HG03196 (cell line): ENCODE measurements at regions not wholly inside any gene's neighbourhood (a gene's known extent, or its start where the extent isn't known, plus 50 kb on each side); places are given as distances from the start of the nearest gene placed in this dataset.
"Not testable (repeated sequence)": the region's sequence is repeated elsewhere in the genome, so short reads cannot be mapped to it uniquely, and the experiment has no call there.

Experiments used
- ATAC-seq: cut with Tn5 transposase; IDR thresholded peaks from one replicate; pipeline ENCODE4 v1.9.1; 2021; ENCODE audit not compliant: unreplicated experiment

DNA sequence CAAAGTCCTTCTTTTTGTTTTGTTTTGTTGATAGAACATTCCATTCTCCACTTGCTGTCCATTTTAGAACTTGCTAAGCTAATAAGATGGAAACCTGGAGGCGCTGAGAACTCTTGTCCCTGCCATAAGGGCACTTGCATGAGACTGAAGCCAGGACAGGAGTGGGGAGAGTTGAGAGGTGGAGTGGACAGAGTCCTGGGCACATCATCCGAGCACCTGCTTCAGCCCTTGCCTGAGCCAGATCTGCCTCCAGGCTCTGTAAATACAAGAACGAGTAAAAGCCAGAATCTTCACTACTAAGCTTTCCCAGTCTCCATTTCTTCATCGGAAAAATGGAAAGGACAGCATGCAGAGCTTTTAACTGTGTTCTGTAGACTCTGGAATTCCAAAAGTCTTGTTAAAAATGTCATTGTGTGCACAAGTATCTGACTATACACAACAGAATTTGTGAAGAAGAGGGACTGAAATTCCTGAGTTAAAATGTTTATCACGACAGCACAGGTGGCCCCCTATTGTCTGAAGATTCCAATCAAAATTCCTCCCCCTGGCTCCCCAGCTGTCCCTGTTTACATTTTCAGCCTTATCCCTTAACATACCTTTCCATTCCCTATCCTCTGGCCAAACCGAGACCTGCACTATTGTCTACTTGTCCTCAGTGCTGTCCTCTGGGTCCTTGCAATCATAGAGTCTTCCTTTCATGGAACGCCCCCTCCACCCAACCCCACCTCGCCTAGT lies 498.2 kb upstream of the TNP1 start:
- ATAC-seq: no peak

DNA sequence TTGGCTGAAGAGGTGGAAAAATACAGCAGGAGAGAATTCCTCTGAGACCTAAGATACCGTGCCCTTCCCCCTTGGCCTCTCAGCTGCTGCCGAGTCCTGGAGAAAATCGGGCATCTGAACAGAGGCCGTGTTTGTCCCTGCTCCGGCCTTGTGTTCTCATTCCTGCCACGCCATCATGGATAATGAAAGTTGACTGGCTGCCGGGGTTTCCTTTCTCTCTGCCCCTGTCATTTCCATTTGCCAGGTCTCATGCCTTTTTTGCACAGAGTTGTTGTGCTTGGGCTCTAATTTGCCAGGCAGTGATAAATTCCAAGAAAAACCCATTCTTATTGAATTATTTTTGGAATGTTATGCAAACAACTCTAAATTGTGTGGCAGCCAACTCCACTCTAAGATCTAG lies 496.9 kb upstream of the TNP1 start:
- ATAC-seq: no peak

DNA sequence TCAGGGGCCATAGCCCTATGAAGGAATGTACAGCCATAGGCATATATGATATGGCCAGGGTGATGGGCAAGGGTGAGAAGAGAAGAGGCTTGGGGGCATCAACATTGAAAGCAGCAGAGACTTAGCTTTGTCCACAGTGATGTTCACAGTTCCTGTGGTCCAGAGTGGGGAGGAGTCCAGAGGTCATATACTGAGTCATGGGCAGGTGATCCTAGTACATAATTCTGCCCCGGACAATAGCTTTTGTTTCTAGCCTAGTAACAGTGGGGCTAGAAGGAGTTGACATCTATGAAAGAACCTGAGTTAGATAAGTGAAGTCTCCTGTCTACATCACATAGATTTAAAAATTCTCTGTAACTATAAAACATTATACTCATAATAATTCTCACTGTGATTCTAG lies 496.3 kb upstream of the TNP1 start:
- ATAC-seq: no peak

DNA sequence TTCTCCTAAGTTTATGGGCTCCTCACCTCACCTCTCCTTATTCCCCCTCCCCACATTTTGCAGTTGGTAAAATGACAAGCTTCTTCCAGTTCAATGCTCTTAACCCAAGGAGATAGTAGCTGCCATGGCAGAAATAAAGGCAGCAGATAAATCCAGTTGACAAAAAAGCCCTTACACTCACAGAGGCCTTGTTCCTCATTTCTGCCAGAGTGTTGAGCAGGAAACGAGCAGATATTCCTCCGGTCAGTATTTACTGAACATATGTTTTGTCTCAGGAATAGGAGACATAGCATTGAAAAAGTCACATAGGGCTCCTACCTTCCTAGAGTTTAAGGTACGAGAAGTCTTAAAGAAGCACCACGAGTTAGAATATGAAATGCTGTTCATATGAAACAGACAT lies 493.7 kb upstream of the TNP1 start:
- no peak for ATAC-seq

DNA sequence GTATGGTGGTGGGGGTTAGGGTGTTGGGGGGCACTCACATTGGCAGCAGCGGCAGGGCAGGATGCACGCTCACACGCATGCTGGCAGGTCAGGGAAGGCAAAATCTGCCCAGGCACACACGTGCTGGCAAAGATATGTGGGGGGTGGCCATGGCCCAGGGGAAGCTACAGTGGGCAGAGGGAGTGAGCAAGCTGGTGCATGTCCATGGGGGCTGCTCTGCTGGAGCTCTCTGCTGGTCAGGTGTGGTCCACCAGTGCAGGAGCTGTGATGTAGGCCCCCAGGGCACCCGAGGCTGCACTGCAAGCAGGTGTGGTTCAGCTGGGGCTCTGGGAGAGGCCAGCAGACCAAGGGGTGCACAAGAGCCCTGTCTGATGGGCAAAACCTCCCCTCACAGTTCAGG lies 491.5 kb upstream of the TNP1 start:
- ATAC-seq: no peak

DNA sequence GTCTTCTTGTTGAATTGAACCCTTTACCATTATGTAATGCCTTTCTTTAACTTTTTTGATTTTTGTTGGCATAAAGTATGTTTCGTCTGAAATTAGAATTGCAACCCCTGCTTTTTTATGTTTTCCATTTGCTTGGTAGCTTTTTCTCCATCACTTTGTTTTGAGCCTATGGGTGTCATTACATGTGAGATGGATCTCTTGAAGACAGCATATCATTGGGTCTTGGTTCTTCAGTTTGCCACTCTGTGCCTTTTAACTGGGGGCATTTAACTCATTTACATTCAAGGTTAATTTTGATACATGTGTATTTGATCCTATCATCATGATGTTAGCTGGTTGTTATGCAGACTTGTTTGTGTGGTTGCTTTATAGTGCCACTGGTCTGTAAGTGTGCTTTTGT lies 489.4 kb upstream of the TNP1 start:
- ATAC-seq: no peak

DNA sequence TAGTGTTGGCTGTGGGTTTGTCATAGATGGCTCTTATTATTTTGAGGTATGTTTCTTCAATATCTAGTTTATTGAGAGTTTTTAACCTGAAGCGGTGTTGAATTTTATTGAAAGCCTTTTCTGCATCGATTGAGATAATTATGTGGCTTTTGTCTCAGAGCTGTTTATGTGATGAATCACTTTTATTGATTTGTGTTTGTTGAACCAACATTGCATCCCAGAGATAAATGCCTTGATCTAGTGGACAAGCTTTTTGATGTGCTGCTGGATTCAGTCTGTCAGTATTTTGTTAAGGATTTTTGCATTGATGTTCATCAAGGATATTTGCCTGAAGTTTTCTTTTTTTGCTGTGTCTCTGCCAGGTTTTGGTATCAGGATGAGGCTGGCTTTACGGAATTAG lies 487.8 kb upstream of the TNP1 start:
- ATAC-seq: not testable (repeated sequence)

DNA sequence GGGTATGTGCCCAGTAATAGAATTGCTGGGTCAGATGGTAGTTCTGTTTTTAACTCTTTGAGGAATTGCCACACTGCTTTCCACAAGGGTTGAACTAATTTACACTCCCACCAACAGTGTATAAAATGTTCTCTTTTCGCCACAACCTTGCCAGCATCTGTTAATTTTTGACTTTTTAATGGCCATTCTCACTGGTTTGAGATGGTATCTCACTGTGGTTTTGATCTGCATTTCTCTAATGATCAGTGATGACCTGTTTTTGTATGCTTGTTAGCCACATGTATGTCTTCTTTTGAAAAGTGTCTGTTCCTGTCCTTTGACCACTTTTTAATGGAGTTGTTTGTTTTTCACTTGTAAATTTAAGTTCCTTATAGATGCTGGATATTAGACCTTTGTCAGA lies 486.2 kb upstream of the TNP1 start:
- ATAC-seq: not testable (repeated sequence)

DNA sequence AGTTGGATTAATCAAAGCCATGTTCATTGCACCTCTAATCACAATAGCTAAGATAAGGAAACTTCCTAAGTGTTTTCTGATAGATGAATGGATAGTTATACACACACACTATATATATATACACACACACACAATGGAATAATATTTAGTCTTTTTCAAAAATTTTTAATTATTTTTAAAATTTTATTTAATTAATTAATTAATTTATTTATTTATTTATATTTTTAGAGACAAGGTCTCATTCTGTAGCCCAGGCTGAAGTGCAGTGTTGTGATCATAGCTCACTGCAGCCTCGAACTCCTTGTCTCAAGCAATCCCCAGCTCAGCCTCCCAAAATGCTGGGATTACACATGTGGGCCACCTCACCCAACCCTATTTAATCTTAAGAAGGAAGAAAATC lies 481.0 kb upstream of the TNP1 start:
- no peak for ATAC-seq

DNA sequence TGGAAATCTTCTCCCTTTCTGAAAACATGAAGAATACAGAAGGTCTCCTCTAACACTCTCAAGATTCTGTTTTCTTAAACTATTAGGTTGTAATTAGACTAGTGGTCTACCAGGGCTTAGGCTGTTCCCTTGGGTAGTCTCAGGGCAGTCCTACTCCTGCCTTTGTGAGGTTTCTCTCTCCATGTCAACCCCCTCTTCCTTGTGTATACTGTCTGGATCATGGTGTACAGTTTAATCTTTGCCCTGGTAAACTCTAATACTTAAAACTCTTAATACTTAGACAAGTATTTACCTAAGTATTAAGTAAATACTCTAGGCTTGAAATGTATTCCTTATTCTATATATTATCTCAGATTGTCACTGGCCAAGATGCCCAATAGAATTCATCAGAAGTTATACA lies 480.3 kb upstream of the TNP1 start:
- no peak for ATAC-seq

DNA sequence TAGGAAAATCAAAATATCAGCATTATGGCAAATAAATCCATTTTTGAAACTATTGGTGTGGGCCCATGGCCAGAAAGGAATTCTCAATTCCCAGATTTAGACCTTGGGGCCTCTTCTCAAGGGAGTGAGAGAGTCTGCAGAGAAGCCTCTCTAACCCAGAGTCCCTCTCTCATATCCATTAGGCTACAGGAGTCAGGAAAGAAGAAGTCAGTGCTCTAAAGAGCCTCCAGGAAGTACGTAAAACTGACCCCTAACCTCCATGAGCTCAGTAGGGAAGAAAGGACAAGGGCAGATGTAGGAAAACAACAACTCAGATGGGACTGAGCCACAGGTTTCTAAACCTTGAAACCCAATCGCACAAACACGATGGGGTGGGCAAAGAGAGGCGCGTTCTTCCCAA lies 479.9 kb upstream of the TNP1 start:
- ATAC-seq: no peak

DNA sequence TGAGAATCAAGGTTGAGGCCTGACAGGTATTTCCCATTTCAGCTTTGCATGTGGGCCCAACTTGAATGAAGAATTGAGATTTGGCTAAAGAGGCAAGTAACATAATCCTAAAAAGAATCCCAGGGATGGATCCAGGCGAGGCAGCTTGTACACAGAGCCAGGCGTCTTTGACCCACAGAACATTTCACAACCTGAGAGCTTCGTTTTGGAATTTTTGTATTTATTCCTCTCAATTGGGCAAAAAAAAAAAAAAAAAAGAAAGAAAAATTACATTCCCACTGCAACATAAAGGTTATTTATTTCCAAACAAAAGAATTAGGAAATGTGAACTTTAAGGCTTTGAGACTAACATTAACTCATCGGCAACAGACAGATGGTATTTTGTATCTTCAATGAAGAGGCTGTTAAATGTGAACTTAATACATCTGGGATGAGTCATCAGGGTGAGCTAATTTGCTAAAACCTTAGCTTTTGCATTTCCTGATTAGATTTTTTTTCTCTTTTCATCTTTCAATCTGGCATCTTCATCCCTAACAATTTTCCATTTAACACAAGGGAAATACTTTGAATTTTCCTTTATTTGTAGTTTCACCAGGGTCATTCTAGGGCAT lies 478.5 kb upstream of the TNP1 start:
- ATAC-seq: no peak

DNA sequence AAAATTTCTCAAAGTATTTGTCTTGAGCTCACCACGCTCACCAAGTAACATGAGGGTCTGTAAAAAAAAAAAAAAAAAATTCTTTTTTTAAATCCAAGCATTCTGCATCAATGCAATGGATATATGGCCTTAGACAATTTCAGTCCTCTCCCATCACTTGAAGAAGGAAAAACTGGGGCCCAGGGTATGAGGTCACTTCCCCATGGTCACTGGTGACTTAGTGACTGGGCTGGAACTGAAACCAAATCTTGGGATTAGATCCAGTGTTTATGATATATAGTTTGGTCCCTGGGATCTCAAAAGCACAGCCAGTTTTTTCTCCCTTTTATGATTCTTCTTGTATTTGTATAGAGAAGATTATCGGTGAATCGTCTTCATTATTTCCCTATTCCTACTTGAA lies 477.9 kb upstream of the TNP1 start:
- ATAC-seq: no peak

DNA sequence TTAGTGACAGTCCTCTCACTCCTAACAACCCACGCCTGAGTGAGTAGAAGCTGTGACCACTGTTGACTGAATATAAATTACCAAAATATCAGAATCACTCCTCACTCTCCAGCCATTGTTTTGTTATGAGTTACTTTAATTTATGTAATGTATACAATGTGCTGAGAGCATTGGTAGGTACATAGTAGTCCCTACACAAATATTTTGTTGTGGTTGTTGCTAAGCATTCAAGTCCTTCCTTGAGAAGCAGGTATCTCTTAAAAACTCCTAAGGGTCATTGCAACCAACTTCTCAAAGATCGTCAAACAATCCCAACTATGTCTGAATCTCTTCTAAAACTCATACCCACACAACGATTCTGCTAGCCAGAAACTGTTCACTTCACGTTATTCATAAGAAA lies 476.8 kb upstream of the TNP1 start:
- ATAC-seq: no peak

DNA sequence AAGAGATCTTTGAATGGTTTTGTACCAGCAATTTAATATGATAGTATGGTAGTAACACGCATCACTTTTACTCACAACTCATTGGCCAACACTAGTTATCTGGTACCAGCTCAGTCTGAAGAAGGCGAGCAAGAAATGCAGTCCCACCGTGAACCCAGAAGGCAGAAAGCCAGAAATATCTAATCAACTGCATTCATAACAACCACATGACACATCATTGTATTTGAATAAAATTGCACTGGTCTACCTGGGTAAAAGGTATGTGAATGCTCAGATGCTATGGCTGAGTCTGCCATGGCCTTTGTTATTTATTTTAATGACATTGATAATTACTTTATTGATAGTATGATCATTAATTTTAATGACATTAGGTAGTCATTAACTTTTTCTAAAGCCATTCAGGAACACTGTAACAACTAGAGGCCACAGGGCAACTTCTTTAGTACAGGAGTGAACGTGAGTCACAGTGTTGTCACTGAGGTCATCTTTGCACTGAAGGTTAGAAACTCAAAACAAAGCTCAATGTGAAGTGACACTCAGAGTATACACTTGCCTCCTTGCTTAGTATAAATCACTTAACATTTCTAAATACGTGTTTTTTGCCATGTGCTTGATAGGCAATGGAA lies 475.6 kb upstream of the TNP1 start:
- no peak for ATAC-seq

DNA sequence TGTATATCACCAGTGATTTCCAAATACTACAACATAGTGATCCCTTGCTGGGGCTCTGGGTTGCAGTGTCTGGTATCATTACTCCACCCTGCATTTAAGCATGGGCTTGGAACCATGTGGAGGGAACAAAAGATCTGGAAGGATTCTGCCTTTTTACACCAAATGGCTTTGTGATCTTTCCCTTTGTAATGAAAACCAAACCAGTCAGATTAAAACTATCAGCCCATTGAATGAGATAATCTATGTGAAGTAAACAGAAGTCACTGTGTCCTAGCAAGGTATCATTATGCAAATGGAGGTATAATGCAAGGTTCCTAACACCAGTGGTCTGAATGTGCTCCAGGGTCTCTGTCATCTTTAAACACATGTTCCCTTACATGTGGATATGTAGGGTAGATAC lies 474.7 kb upstream of the TNP1 start:
- no peak for ATAC-seq

DNA sequence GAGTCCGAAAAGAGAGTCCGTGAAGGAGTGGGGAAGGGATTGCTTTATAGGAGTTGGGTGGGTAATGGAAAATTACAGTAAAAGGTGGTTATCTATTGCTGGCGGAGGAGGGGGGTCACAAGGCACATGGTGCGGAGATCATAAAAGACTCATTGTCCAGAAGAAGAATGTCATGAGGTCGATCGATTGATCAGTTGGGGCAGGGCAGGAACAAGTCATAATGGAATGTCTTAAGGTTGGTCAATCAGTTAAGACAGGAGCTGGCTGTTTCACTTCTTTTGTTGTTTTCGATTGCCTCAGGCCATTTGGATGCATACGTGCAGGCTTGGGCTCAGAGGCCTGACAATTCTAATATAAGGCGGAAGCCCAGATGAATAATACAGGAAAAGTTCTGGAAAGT lies 473.0 kb upstream of the TNP1 start:
- ATAC-seq: no peak

DNA sequence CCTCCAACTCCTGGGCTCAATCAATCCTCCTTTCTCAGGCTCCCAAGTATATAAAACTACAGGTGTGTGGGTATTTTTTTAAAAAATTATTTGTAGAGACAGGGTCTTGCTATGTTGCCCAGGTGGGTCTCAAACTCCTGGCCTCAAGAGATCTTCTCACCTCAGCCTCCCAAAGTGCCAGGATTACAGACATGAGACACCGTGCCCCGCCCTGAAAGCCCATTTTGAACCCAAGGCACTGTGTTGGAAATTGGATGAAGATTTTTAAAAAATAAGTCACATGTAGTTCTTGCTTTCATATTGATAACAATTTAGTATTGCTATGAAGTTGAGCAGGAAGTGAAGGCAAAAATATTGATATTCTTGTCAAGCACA lies 472.5 kb upstream of the TNP1 start:
- no peak for ATAC-seq

DNA sequence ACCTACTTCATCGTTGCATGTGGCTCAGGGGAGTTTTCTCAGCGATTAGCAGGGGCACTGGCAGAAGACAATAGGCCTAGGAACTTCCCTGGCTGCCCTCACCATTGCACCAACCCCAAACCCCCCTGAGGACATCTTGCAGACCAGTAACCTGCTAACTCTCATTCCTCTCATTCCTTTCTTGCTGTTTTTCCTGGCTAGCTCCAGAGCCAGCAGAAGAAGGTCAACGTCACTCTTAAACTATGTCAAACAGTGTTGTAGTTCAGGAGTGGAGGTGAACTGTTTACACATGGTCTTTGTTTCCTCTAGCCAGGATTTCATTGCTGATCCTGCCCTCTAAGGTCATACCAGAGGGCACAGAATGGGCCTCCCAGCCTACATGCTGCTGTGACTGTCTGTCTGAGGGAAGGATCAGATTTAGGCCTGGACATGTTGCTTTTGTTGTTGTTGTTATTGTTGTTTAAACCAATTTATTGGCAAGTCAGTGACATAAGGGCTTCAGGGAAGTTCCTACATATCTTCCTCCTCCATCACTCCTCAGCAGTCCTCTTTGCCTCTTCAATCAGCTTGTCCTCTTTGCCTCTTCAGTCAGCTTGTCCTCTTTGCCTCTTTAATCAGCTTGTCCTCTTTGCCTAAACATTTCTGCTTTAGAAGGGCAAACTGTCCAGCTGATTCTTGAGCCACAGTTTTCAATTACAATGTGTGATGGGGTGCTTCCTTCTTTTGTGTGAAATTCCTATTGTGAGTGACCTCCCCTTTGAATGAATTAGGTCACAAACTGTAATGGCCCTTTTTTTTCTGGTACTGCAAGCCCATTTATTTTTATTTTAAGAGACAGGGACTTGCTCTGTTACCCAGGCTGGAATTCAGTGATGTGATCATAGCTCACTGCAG lies 471.9 kb upstream of the TNP1 start:
- ATAC-seq: no peak

DNA sequence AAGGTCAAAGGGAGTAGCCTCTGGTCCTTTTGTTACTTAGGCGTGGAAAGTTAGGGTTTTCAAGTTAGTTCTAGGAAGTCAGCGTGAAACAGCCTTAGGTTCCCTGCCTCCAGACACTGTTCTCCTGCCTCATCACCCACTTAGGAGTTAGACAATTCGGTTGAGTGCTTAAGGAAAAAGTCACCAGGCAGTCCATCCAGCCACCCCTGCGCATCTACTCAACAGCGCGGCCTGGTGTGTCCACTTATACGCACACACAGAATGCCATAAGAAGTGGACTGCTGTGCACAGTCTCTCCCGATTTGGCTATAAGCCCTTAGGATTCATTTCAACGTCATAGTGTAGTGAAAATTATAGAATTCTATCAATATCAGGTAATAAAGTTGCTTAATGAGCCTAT lies 470.8 kb upstream of the TNP1 start:
- ATAC-seq: no peak

DNA sequence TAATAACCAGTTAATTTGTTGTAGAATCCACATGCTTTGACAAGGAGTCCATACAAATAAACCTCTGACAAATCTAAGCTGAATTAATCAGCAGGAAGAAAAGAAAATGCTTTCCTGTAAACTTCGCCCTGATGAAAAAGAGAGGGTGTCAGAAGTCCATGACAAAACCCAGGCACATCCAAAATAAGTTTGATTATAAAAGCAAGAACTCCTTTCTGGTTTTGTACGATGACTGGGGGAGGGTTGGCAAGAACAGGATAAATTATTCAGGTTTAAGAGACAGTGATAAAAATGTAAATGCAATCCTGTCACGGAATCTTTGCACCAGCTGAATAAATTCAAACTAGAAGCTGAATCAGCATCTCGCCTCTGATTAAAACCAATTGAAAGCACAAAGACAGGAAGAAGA lies 469.2 kb upstream of the TNP1 start:
- ATAC-seq: no peak

DNA sequence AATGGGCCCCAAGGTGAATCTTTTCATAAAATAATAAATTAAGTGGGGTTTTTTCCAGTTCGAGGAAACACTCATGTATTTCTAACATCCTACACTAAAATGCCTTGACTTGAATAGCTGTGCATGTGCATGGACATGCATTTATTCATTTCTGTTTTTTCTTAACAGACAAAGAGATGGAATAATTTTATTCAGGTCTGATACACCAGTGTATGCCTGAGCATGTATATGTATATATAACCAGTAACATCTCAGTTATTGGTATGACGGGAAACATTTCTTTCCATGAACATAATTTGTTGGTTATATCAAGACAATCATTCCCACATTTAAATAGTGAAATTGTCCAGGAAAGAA lies 468.7 kb upstream of the TNP1 start:
- ATAC-seq: no peak
